ENCODE measurements at regions not wholly inside any gene's neighbourhood (a gene's known extent, or its start where the extent isn't known, plus 50 kb on each side); places are given as distances from the start of the nearest gene placed in this dataset.
"Not testable (repeated sequence)": the region's sequence is repeated elsewhere in the genome, so short reads cannot be mapped to it uniquely, and the experiment has no call there.

GRCh38 chr15:91356083-91356482 is 256.0 kb downstream of the SV2B start:
- no peak for DNase-seq

DNA sequence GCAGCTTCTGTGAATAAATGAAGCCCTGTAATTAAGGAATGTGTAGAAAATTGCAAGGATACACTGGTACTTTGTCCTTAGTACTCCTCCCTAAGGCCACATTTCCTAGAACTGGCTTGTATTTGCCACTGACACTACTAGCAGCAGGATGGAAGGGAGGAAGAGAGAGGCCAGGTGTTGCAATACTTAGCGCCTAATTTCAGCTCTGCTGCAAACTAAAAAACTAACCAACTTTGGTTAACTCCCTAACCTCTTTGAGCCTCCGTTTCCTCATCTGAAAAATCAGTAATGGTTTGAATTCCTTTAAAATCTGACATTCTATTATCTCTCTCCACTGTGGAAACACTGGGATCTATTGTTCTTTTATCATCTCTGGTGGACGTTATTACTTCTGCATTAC is 257.0 kb downstream of the SV2B start:
- DNase-seq, result no peak

DNA sequence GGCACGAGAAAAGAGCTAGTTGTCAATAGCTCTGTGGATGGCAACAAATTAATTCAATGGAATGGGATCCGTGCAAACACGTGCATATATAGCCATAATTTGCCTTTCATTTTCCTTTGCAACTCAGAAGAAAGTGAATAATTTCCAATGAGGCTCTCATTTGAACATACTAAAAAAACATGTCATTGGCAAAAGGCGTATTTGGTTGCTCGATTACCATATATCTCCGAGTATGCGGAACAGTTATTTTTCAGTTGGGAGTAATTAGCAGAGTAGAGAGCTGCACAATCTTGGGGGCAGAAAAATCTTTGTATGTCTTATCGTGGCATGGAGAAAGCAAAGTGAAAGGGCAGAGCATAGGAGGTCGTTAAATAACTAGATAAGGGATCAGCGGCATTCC is 257.4 kb downstream of the SV2B start:
- DNase-seq, result no peak

- no peak for DNase-seq
Observed at GRCh38 chr15:91358405-91358804, 258.3 kb downstream of the SV2B start.

- not testable (repeated sequence) for DNase-seq
Observed at GRCh38 chr15:91361696-91362095, 261.6 kb downstream of the SV2B start.

DNA sequence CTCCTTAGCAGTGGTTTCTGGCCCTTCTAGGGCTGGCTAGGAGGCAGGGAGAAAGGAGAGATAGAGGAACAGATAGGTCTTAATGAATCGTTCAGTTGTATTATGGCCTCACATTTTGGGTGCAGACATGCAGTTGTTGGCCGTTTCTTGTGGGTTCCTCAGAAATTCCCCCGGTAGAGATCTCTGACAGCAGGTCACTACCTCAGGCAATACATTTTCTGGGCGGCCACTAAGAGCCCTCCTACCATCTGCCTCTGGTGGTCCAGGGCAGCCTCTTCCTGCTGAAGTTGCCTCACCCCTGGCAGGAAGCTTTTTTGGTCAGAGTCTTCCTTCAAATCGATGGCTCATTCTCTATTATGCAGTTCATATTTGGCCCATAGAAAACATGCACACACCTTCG is 266.1 kb downstream of the SV2B start:
- no peak for DNase-seq

GRCh38 chr15:91368611-91369010 is 268.6 kb downstream of the SV2B start:
- DNase-seq, result no peak

- no peak for DNase-seq
Observed at GRCh38 chr15:91369823-91370222, 269.8 kb downstream of the SV2B start.

DNA sequence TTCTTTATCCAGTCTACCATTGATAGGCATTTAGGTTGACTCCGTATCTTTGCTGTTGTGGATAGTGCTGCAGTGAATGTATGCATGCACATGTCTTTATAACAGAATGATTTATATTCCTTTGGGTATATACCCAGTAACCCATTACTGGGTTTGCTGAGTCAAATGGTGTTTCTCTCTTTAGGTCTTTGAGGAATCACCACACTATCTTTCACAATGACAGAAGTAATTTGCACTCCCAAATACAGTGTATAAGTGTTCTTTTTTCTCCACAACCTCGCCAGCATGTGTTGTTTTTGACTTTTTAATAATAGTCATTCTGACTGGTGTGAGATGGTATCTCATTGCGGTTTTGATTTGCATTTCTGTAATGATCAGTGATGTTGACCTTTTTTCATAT is 271.3 kb downstream of the SV2B start:
- DNase-seq, result not testable (repeated sequence)

GRCh38 chr15:91374336-91374735 is 274.3 kb downstream of the SV2B start:
- DNase-seq, result no peak

DNA sequence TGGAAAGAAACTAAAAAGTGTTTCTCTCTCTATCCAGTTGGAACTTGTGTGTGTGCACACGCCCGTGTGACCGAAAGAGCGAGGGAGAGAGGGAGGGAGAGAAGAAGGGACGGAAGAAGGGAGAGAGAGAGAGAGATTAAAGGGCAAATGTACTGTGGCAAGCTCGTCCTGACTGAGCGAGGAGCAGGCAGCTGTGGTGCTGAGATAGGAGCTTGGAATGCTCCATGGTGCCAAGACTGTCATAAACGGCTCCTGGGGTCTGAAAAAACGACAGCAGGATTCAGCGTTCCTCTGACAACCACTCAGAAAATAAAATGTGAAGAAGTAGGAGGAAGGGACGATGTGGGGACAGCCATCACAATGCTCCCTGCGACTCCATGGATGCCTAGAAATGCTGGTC is 276.0 kb downstream of the SV2B start:
- no peak for DNase-seq

DNA sequence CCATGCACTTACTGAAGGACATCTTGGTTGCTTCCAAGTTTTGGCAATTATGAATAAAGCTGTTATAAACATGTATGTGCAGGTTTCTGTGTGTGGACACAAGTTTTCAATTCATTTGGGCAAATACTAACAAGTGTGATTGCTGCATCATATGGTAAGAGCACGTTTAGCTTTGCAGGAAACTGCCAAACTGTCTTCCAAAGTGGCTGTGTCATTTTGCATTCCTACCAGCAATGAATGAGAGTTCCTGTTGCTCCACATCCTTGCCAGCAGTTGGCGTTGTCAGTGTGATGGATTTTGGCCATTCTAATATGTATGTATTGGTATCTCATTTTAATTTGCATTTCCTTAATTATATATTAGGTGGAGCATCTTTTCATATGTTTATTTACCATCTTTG is 280.1 kb downstream of the SV2B start:
- no peak for DNase-seq

DNA sequence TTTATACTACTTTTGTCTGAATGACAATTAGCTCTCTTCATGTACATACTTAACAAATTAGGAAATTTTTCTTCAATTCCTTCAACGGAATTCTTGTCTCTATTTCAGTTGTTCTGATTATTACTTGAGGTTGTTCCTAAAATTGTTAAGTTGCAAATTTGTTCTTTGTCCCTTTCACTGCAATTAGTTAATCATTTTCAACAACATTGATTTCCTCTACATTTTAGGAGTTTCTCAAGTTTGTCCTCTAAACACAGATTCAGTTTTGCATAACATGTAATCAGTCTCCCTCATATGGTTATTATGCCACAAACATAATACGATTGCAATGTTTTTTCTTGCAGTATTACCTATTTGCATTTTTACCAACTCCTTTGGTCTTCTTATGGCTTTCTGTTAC is 283.5 kb downstream of the SV2B start:
- DNase-seq, result no peak

GRCh38 chr15:91384189-91384730 is 284.2 kb downstream of the SV2B start:
- DNase-seq, result no peak

DNA sequence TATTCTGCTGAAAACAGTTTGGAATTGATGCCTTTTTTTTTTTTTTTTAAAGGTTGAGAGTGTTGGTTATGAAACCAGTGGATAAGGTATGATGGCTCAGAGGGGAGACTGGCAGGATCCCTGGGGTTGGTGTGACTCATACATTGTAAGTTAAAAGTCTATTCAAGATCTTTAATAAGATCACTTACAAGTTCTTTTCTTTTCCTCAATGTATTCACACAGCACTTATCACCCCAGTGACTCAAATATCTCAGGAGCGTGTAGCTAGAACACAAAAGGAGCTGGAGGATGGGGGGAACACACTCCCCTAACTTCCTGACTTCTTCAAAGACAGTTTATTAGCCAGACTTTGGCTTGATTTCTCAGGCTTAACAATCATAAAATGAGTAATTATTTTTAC is 285.3 kb downstream of the SV2B start:
- peak; percentile 61 for DNase-seq

DNA sequence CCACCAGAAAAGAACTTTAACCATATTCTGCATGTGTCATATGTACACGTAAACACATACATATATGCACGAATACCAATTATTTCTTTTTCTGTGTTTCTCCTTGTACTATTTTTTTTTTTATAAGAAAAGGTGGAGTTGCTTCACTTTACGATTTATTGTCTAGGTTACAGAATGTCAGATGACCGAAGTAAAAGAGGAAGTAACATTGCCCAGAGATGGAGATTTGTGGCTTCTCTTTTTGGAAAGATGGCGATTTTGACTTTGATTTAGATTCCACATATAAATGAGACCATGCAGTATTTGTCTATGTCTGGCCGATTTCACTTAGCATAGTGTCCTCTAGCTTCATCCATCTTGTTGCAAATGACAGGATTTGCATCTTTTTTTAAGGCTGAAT is 293.1 kb downstream of the SV2B start:
- DNase-seq, result no peak

DNA sequence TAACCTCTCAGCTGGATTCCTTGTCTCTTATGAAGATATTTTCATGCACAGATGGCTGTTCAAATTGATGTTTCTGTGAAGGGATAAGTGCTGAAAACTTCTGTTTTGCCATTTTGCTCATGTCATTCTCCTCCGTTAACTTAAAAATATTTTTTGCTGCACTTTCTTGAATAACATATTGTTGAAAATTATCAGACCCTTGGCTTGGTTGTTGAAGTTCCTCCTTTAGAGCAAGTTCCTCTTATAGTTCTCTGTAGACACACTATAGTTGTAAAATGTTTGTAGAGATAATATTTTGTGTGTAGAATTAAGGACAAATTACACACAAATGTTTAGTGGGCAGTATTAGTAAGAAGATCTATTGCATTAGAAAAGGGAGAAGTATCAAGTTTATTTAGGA is 300.4 kb downstream of the SV2B start:
- DNase-seq, result no peak

GRCh38 chr15:91407269-91407889 is 307.3 kb downstream of the SV2B start:
- peak; percentile 68 for DNase-seq

DNA sequence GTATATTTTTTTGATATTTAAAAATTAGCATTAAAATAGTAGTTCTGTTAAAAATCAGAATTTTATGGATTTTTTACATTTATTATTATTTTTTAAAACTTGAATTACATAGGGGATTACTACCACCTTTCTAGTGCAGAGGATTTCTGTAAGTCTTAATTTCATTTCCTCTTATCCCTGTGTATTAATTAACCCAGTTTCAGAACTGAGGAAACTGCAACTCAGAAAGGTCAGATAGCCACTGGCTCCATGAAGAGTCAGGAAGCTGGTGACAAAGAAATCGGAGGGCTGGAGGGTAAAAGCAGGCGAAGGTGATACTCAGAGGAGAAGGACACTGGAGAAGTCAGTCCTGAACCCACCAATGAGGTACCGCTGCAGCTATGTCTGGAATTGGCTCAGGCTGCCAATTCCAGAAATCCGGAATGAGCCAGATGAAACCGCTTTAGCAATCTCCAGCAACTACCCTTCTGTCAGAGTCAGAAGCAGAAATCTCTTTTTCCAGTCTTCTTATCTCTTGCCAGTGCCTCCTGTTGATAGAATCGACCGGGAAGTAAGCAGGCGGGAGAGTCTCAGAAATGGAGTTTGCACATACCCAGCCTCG is 308.5 kb downstream of the SV2B start:
- DNase-seq, result peak; percentile 47

DNA sequence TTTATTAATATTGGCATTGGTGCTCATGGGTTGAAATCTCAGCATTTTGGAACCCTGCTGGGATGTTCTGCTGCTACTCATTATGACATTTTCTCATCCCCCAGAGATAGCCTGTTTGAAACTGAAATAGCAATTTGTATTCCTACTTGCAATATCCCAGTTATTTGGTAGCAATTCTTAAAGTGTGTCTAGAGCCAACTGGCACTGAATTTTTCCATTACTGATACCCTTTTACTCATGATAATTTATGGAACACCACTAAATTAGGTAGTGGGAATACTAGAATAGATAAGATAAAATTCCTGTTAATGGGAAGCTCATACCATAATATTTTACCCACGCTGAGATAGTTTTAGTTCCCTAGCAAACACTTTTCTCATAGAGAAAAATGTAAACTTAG is 309.3 kb downstream of the SV2B start:
- DNase-seq, result no peak

DNA sequence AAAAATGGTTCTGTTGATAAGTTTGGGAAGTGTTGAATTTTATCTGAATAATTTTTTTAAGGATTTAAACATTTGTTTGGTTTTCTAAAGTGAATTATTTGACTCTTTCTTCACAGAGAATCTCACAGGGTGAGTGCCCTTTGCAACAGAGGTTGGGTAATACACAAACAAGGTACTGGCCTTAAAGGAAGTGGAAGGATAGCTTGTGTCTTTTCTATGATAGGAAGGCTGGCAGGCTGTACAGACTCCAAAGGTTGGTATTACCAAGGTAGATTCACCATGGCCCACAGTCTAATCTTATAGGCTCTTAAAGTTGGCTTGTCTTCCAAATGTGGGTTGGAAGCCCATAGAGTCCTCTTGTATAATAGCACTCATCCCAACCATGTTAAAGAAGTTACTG is 311.5 kb downstream of the SV2B start:
- DNase-seq, result no peak

GRCh38 chr15:91412138-91412928 is 312.3 kb downstream of the SV2B start:
- no peak for DNase-seq

DNA sequence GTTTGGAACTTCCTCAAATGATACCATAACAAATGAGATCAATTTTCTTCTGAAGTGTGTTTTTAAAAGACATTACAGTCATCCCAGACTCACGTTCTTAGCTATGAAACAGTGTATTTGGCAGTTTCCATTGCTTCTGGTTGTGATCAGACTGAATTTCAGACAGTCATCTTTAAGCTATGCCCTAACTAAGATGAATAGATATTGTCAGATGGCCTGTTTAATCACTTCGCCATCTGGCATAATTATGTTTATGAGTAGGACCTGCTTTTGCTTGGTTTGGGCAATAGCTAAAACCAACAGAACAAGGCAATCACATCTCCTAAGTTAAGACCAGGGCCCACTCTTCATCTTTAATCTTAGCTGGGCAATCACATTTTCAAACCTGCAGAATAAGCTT is 313.1 kb downstream of the SV2B start:
- DNase-seq, result peak; percentile 5

DNA sequence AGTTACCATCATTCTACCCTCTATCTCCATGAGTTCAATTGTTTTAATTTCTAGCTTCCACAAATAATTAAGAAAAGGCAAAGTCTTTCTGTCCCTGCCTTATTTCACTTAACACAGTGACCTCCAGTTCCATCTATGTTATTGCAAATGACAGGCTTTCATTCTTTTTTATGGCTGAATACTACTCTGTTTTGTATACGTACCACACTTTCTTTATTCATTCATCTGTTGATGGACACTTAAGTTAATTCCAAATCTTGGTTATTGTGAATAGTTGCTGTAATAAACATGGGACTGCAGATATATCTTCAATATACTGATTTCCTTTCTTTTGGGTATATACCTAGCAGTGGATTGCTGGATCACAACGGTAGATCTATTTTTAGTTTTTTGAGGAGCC is 314.1 kb downstream of the SV2B start:
- no peak for DNase-seq

All from fibroblast of skin of right biceps (primary cell).